GM12892 (cell line): ENCODE measurements at regions not wholly inside any gene's neighbourhood (a gene's known extent, or its start where the extent isn't known, plus 50 kb on each side); places are given as distances from the start of the nearest gene placed in this dataset.
"Not testable (repeated sequence)": the region's sequence is repeated elsewhere in the genome, so short reads cannot be mapped to it uniquely, and the experiment has no call there.

Experiments used
- POLR2A ChIP-seq: IDR thresholded peaks from 2 replicates; pipeline ENCODE4 v1.6.1; 2011; ENCODE audit warnings: low read depth, low read length, control low read depth
- POLR2AphosphoS5 ChIP-seq: IDR thresholded peaks from 2 replicates; pipeline ENCODE4 v1.6.1; 2011; ENCODE audit warnings: low read depth, low read length, control low read depth
- TAF1 ChIP-seq: IDR thresholded peaks from 2 replicates; pipeline ENCODE4 v1.6.1; 2011; ENCODE audit warnings: low read depth, mild to moderate bottlenecking, control low read depth, low read length, borderline replicate concordance

GRCh38 chr1:146459308-146459707 lies 230.5 kb upstream of the NOTCH2NLA start:
- not testable (repeated sequence) for TF ChIP-seq POLR2A, POLR2AphosphoS5, TAF1
